ENCODE measurements at regions not wholly inside any gene's neighbourhood (a gene's known extent, or its start where the extent isn't known, plus 50 kb on each side); places are given as distances from the start of the nearest gene placed in this dataset.

DNA sequence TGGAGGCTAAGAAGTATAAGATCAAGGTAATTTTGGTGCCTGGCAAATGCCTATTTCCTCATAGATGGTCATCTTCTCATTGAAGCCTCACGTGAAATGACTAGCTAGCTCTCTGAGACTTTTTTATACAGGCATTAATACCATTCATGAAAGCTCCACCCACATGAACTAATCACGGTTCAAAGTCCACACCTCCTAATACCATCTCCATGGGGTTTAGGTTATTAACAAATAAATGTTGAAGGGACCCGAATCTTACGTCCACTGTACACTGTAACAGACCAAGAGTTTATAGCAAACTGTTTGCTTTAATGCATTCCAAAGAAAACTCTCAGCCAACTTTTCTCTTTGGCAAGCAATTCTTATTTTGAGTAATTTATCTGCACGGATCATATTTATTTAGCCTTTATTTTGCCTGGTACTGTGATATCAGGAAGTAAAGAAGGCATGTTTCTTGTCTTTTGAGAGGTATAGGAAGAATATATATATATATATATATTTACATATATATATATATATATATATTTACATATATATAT, 296.1 kb upstream of the LRRC7 start:
- no peaks in the 10 kb centered on the region for H3K79me2 ChIP-seq (ENCODE audit: insufficient read depth, low read depth)
- H3K4me1 ChIP-seq (ENCODE audit: low read depth, poor library complexity, severe bottlenecking): no peaks in the 10 kb centered on the region
- no peaks in the 10 kb centered on the region for H3K36me3 ChIP-seq (ENCODE audit: insufficient read depth)
- no peak overlapping the region for H3K4me3 ChIP-seq (IDR thresholded peaks at IDR 0.05; ENCODE audit: insufficient read depth, low read depth, low read length)
- TF ChIP-seq, protein P1, sequence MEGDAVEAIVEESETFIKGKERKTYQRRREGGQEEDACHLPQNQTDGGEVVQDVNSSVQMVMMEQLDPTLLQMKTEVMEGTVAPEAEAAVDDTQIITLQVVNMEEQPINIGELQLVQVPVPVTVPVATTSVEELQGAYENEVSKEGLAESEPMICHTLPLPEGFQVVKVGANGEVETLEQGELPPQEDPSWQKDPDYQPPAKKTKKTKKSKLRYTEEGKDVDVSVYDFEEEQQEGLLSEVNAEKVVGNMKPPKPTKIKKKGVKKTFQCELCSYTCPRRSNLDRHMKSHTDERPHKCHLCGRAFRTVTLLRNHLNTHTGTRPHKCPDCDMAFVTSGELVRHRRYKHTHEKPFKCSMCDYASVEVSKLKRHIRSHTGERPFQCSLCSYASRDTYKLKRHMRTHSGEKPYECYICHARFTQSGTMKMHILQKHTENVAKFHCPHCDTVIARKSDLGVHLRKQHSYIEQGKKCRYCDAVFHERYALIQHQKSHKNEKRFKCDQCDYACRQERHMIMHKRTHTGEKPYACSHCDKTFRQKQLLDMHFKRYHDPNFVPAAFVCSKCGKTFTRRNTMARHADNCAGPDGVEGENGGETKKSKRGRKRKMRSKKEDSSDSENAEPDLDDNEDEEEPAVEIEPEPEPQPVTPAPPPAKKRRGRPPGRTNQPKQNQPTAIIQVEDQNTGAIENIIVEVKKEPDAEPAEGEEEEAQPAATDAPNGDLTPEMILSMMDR (conservative IDR thresholded peaks at IDR 0.05; ENCODE audit: low read depth, low read length): no peak
- no peaks in the 10 kb centered on the region for H4K20me1 ChIP-seq (ENCODE audit: insufficient read depth)
- H3K27ac ChIP-seq: no peak overlapping the region
- no peaks in the 10 kb centered on the region for H3K27me3 ChIP-seq (ENCODE audit: insufficient read depth, low read depth)
- no peak overlapping the region for H3K9ac ChIP-seq
- no peak overlapping the region for H2AFZ ChIP-seq (ENCODE audit: low read depth)
- no peak overlapping the region for H3K4me2 ChIP-seq

DNA sequence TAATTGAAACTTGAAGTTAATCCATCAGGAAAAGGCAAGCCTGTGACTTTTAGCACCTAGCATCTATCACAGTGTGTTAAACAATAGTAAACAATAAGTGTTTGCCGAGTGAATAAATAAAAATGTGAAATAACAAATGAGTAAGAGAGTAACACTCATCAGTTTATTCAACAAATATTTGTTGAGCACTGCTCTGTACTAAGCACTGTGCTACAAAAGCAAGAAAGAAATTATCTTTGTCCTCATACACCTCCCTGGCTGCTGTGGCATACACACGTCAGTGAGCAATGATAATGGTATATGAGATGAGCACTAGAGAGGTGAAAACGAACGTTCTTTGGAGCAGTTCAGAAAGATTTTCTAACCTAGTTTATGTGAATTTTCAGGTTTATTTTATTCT, 295.0 kb upstream of the LRRC7 start:
- no peak overlapping the region for H3K27ac ChIP-seq
- no peaks in the 10 kb centered on the region for H3K4me1 ChIP-seq (ENCODE audit: low read depth, poor library complexity, severe bottlenecking)
- TF ChIP-seq, protein P1 (conservative IDR thresholded peaks at IDR 0.05; ENCODE audit: low read depth, low read length): no peak

DNA sequence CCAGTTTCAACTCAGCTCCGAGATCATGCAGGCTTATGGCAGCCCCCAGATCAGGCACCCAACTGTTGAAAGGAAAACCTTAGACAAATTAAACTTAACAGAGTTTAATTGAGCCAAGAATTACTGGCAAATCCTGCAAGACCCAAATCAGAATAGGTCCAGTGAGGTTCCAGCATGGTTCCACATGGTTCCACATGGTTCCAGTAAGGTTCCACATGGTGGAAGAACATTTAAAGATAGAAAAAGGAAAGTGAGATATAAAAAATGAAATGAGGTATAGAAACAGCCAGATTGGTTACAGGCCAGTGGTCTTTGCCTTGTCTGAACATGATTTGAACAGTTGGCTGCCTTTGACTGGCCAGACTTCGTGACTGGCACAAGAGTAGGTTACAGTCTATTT, 288.8 kb upstream of the LRRC7 start:
- TF ChIP-seq, protein P1 (conservative IDR thresholded peaks at IDR 0.05; ENCODE audit: low read depth, low read length): no peak

More for the DNA sequence above, 295.0 kb upstream of the LRRC7 start:
- no peak overlapping the region for H2AFZ ChIP-seq (ENCODE audit: low read depth)
- no peak overlapping the region for H3K9ac ChIP-seq
- no peak overlapping the region for H3K4me3 ChIP-seq (IDR thresholded peaks at IDR 0.05; ENCODE audit: insufficient read depth, low read depth, low read length)
- H3K36me3 ChIP-seq (ENCODE audit: insufficient read depth): no peaks in the 10 kb centered on the region
- no peaks in the 10 kb centered on the region for H3K79me2 ChIP-seq (ENCODE audit: insufficient read depth, low read depth)
- no peaks in the 10 kb centered on the region for H3K27me3 ChIP-seq (ENCODE audit: insufficient read depth, low read depth)
- no peaks in the 10 kb centered on the region for H4K20me1 ChIP-seq (ENCODE audit: insufficient read depth)
- H3K4me2 ChIP-seq: no peak overlapping the region

DNA sequence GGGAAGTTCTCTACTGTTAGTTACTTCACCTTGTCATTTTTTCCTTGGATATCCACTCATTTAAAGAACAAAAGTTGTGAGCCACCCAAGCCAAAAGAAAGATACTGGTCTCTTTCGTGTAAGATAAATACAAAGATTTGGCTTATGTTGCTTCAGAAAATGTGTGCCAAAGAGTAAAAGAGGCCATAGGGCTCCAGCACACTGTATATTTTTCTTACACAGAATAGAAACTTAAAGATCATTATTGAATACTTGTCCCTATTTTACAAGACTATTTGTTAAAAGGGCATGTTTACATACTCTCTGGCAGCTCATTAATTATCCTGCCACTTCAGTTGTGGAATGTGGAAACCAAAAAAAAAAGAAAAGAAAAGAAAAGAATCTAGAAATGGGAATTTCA, 284.2 kb upstream of the LRRC7 start:
- H3K79me2 ChIP-seq (ENCODE audit: insufficient read depth, low read depth): no peaks in the 10 kb centered on the region
- H4K20me1 ChIP-seq (ENCODE audit: insufficient read depth): no peaks in the 10 kb centered on the region
- no peak overlapping the region for H3K4me2 ChIP-seq
- no peak overlapping the region for H2AFZ ChIP-seq (ENCODE audit: low read depth)
- H3K4me1 ChIP-seq (ENCODE audit: low read depth, poor library complexity, severe bottlenecking): no peaks in the 10 kb centered on the region
- no peak overlapping the region for H3K9ac ChIP-seq
- no peaks in the 10 kb centered on the region for H3K27me3 ChIP-seq (ENCODE audit: insufficient read depth, low read depth)
- no peaks in the 10 kb centered on the region for H3K36me3 ChIP-seq (ENCODE audit: insufficient read depth)
- TF ChIP-seq, protein P1 (conservative IDR thresholded peaks at IDR 0.05; ENCODE audit: low read depth, low read length): no peak
- no peak overlapping the region for H3K27ac ChIP-seq
- H3K4me3 ChIP-seq (IDR thresholded peaks at IDR 0.05; ENCODE audit: insufficient read depth, low read depth, low read length): no peak overlapping the region

More for the DNA sequence above, 288.8 kb upstream of the LRRC7 start:
- H3K36me3 ChIP-seq (ENCODE audit: insufficient read depth): no peaks in the 10 kb centered on the region
- no peaks in the 10 kb centered on the region for H3K79me2 ChIP-seq (ENCODE audit: insufficient read depth, low read depth)
- no peak overlapping the region for H3K27ac ChIP-seq
- no peak overlapping the region for H3K9ac ChIP-seq
- no peak overlapping the region for H3K4me2 ChIP-seq
- no peaks in the 10 kb centered on the region for H4K20me1 ChIP-seq (ENCODE audit: insufficient read depth)
- H3K27me3 ChIP-seq (ENCODE audit: insufficient read depth, low read depth): no peaks in the 10 kb centered on the region
- H3K4me1 ChIP-seq (ENCODE audit: low read depth, poor library complexity, severe bottlenecking): no peaks in the 10 kb centered on the region
- H3K4me3 ChIP-seq (IDR thresholded peaks at IDR 0.05; ENCODE audit: insufficient read depth, low read depth, low read length): no peak overlapping the region
- H2AFZ ChIP-seq (ENCODE audit: low read depth): no peak overlapping the region
